ENCODE measurements at regions not wholly inside any gene's neighbourhood (a gene's known extent, or its start where the extent isn't known, plus 50 kb on each side); places are given as distances from the start of the nearest gene placed in this dataset.

- TF ChIP-seq CTCF (IDR thresholded peaks at IDR 0.05) (no peak), EZH2 (IDR thresholded peaks at IDR 0.05) (no peak), EZH2phosphoT487 (IDR thresholded peaks at IDR 0.05) (no peak)
Measured at GRCh38 chr4:31069151-31069550, 349.0 kb downstream of the PCDH7 start.

Data from neural progenitor cell (in vitro differentiated cells).